CD4-positive, alpha-beta T cell (primary cell): ENCODE measurements at regions not wholly inside any gene's neighbourhood (a gene's known extent, or its start where the extent isn't known, plus 50 kb on each side); places are given as distances from the start of the nearest gene placed in this dataset.

Experiments
- ATAC-seq: fragments of 200-7000 bp; cut with Tn5 transposase; one replicate; pipeline ENCODE4 v1.10.0; 2022; ENCODE audit warnings: mild to moderate bottlenecking; ENCODE audit not compliant: poor library complexity
- CTCF ChIA-PET: fragments of 350-600 bp; sonication (Branson Sonifier 250); formaldehyde crosslinking; loops from one replicate; lab custom pipeline; 2021; ENCODE audit warnings: antibody characterized with exemption, inconsistent platforms; lab: Charles Lee
- POLR2A ChIA-PET: fragments of 350-600 bp; sonication (Branson Sonifier 250); formaldehyde crosslinking; loops from one replicate; lab custom pipeline; 2021; ENCODE audit warnings: antibody characterized with exemption, inconsistent platforms; lab: Charles Lee
- DNase-seq, 14 experiments: peaks; one replicate each; pipeline ENCODE4 v3.0.0-alpha.2; 2013 to 2020; ENCODE audit warnings: mixed read lengths in 2 of 14
- H3K27ac ChIP-seq, 2 donors: one replicate each; pipeline versions ENCODE4 v1.5.1 to v1.7.0; 2013; ENCODE audit warnings: low read length in 2 of 2, low read depth in 1 of 2, mild to moderate bottlenecking in 1 of 2
- H3K27me3 ChIP-seq, 2 experiments: 1 replicate in 1 of 2; 2 replicates in 1 of 2; pipeline versions ENCODE4 v1.6.1 to v1.7.0; 2013; ENCODE audit warnings: low read length in 2 of 2, control low read depth in 1 of 2, mild to moderate bottlenecking in 1 of 2, moderate library complexity in 1 of 2; ENCODE audit not compliant: insufficient read depth in 2 of 2, control insufficient read depth in 1 of 2
- H3K36me3 ChIP-seq: one replicate; pipeline ENCODE4 v1.6.1; 2013; ENCODE audit warnings: low read length, control low read depth; ENCODE audit not compliant: insufficient read depth
- H3K4me1 ChIP-seq: one replicate; pipeline ENCODE4 v1.6.1; 2013; ENCODE audit warnings: low read length, control low read depth; ENCODE audit not compliant: insufficient read depth
- H3K4me3 ChIP-seq: one replicate; pipeline ENCODE4 v1.5.1; 2013; ENCODE audit warnings: mild to moderate bottlenecking, low read length, moderate library complexity
- H3K9me3 ChIP-seq, 2 experiments: 1 replicate in 1 of 2; 2 replicates in 1 of 2; pipeline versions ENCODE4 v1.6.1 to v1.7.0; 2013; ENCODE audit warnings: low read length in 2 of 2, mild to moderate bottlenecking in 2 of 2, control low read depth in 1 of 2, moderate library complexity in 1 of 2; ENCODE audit not compliant: control insufficient read depth in 1 of 2, insufficient read depth in 1 of 2
- H3K27ac Mint-ChIP-seq: one replicate; pipeline ENCODE4 v1.8.0; 2020; ENCODE audit warnings: mixed read lengths
- H3K27me3 Mint-ChIP-seq: one replicate; pipeline ENCODE4 v1.8.0; 2021; ENCODE audit warnings: mixed read lengths
- H3K36me3 Mint-ChIP-seq: one replicate; pipeline ENCODE4 v1.8.0; 2021; ENCODE audit warnings: low read depth, mixed read lengths
- H3K4me1 Mint-ChIP-seq: one replicate; pipeline ENCODE4 v1.8.0; 2021; ENCODE audit warnings: low read depth, mixed read lengths
- H3K4me3 Mint-ChIP-seq: one replicate; pipeline ENCODE4 v1.8.0; 2020; ENCODE audit warnings: mild to moderate bottlenecking, mixed read lengths
- H3K9me3 Mint-ChIP-seq: one replicate; pipeline ENCODE4 v1.8.0; 2020; ENCODE audit warnings: mixed read lengths
- CTCF ChIP-seq: fragments of 200-600 bp; IDR thresholded peaks from one replicate; pipeline ENCODE4 v1.8.0; 2022; ENCODE audit warnings: antibody characterized with exemption, mild to moderate bottlenecking
- intact Hi-C, 2 experiments: fragments of 100-400 bp; cut with DNase I in 1 of 2; cut with micrococcal nuclease in 1 of 2; formaldehyde crosslinking; loops; one replicate each; pipeline versions ENCODE4 v1.15.1 to v1.9.0; 2023 to 2025; cut with DNase I, micrococcal nuclease

GRCh38 chr12:67442347-67442841 lies 173.2 kb downstream of the CAND1 start:
- H3K27me3 Mint-ChIP-seq: no peaks in the 10 kb centered on the region
- H3K4me3 Mint-ChIP-seq: no peak overlapping the region
- no peak overlapping the region for H3K27ac Mint-ChIP-seq
- ChIA-PET POLR2A (interaction anchor here (0.9 to 1.1 kb wide), 2 partner anchors 9 to 137 kb away, joined by 3 to 4 read pairs; no protein-coding TSS in a partner anchor), CTCF (no interaction called here)
- H3K9me3 Mint-ChIP-seq: peaks cover 3% of the 10 kb centered on the region
- no peaks in the 10 kb centered on the region for H3K36me3 ChIP-seq
- H3K4me1 Mint-ChIP-seq: peaks cover 30% of the 10 kb centered on the region
- intact Hi-C loops: loop anchor here (2.0 to 5.0 kb wide), 7 partner anchors 40 to 500 kb away; partner anchors contain the start of gene DYRK2 (in 1 of the 2)
- ATAC-seq (no peak), DNase-seq (no peak)
- no peak overlapping the region for H3K4me3 ChIP-seq
- H3K4me1 ChIP-seq: peaks cover 14% of the 10 kb centered on the region
- H3K36me3 Mint-ChIP-seq: no peaks in the 10 kb centered on the region
- no peak for TF ChIP-seq CTCF
- H3K9me3 ChIP-seq: no peaks in the 10 kb centered on the region
- no peaks in the 10 kb centered on the region for H3K27me3 ChIP-seq
- H3K27ac ChIP-seq: no peak overlapping the region

GRCh38 chr12:67442896-67443295 lies 173.7 kb downstream of the CAND1 start:
- no peak overlapping the region for H3K27ac ChIP-seq
- H3K4me1 ChIP-seq: peaks cover 14% of the 10 kb centered on the region
- Mint-ChIP-seq H3K27ac (no peak overlapping the region), H3K36me3 (no peaks in the 10 kb centered on the region), H3K9me3 (peaks cover 3% of the 10 kb centered on the region), H3K4me1 (peaks cover 33% of the 10 kb centered on the region), H3K4me3 (no peak overlapping the region), H3K27me3 (no peaks in the 10 kb centered on the region)
- ChIA-PET POLR2A (interaction anchor here (0.9 kb wide), 1 partner anchor 137 kb away, joined by 4 read pairs; no protein-coding TSS in a partner anchor), CTCF (no interaction called here)
- no peaks in the 10 kb centered on the region for H3K9me3 ChIP-seq
- no peaks in the 10 kb centered on the region for H3K36me3 ChIP-seq
- intact Hi-C loops: loop anchor here (2.0 to 5.0 kb wide), 7 partner anchors 40 to 499 kb away; partner anchors contain the start of gene DYRK2 (in 1 of the 2)
- ATAC-seq (no peak), DNase-seq (no peak)
- H3K27me3 ChIP-seq: no peaks in the 10 kb centered on the region
- no peak for TF ChIP-seq CTCF
- no peak overlapping the region for H3K4me3 ChIP-seq

- no peak overlapping the region for H3K4me3 Mint-ChIP-seq
- no peak for DNase-seq
- H3K36me3 ChIP-seq: no peaks in the 10 kb centered on the region
- peaks cover 47% of the 10 kb centered on the region for H3K4me1 Mint-ChIP-seq
- H3K27me3 Mint-ChIP-seq: no peaks in the 10 kb centered on the region
- intact Hi-C loops: loop anchor here (2.0 to 5.0 kb wide), 6 partner anchors 43 to 498 kb away; partner anchors contain the start of gene DYRK2 (in 1 of the 2)
- no peaks in the 10 kb centered on the region for H3K27me3 ChIP-seq
- H3K9me3 ChIP-seq: no peaks in the 10 kb centered on the region
- ChIA-PET POLR2A (no interaction called here), CTCF (no interaction called here)
- H3K36me3 Mint-ChIP-seq: no peaks in the 10 kb centered on the region
- ATAC-seq: no peak
- TF ChIP-seq CTCF: no peak
- H3K27ac ChIP-seq: no peak overlapping the region
- no peak overlapping the region for H3K27ac Mint-ChIP-seq
- peaks cover 25% of the 10 kb centered on the region for H3K4me1 ChIP-seq
- no peaks in the 10 kb centered on the region for H3K9me3 Mint-ChIP-seq
- no peak overlapping the region for H3K4me3 ChIP-seq
These were observed 175.4 kb downstream of the CAND1 start for GRCh38 chr12:67444542-67444941.
